DOHH2 (cell line): ENCODE measurements at regions not wholly inside any gene's neighbourhood (a gene's known extent, or its start where the extent isn't known, plus 50 kb on each side); places are given as distances from the start of the nearest gene placed in this dataset.

ENCODE experiments used
- H3F3A ChIP-seq: fragments of 200-600 bp; sonication (generic), shearing (Covaris generic); 2 replicates; pipeline ENCODE4 v1.6.0; 2016; ENCODE audit warnings: antibody characterized with exemption, mild to moderate bottlenecking; ENCODE audit not compliant: control insufficient read depth, insufficient read depth
- H3K27ac ChIP-seq: fragments of 200-600 bp; sonication (generic); 2 replicates; pipeline ENCODE4 v1.5.1; 2014; ENCODE audit warnings: low read depth, mild to moderate bottlenecking, low read length, moderate library complexity
- H3K27me3 ChIP-seq: fragments of 200-600 bp; sonication (generic); 2 replicates; pipeline ENCODE4 v1.6.1; 2014; ENCODE audit warnings: mild to moderate bottlenecking, low read length, mixed read lengths; ENCODE audit not compliant: control insufficient read depth
- H3K36me3 ChIP-seq: fragments of 200-600 bp; sonication (generic); 2 replicates; pipeline ENCODE4 v1.6.1; 2014; ENCODE audit warnings: mild to moderate bottlenecking, low read length, moderate library complexity, mixed read lengths; ENCODE audit not compliant: control insufficient read depth
- H3K4me1 ChIP-seq: fragments of 200-600 bp; sonication (generic); 2 replicates; pipeline ENCODE4 v1.6.1; 2014; ENCODE audit warnings: mild to moderate bottlenecking, low read length, mixed read lengths; ENCODE audit not compliant: control insufficient read depth
- H3K4me2 ChIP-seq: fragments of 200-600 bp; sonication (generic); 2 replicates; pipeline ENCODE4 v1.6.0; 2014; ENCODE audit warnings: mild to moderate bottlenecking, low read length, moderate library complexity
- H3K4me3 ChIP-seq: fragments of 200-600 bp; sonication (generic); 2 replicates; pipeline ENCODE4 v1.5.1; 2014; ENCODE audit warnings: mild to moderate bottlenecking, low read length, mixed read lengths
- H3K79me2 ChIP-seq: fragments of 200-600 bp; sonication (generic); 2 replicates; pipeline ENCODE4 v1.6.1; 2014; ENCODE audit warnings: mild to moderate bottlenecking, low read length, mixed read lengths; ENCODE audit not compliant: control insufficient read depth
- H3K9me2 ChIP-seq: fragments of 200-600 bp; sonication (generic); replicated peaks from 2 replicates; pipeline ENCODE4 v1.6.1; 2014; ENCODE audit warnings: mild to moderate bottlenecking, low read length, mixed read lengths; ENCODE audit not compliant: control insufficient read depth
- H3K9me3 ChIP-seq: fragments of 200-600 bp; sonication (generic); 2 replicates; pipeline ENCODE4 v1.6.1; 2014; ENCODE audit warnings: antibody characterized with exemption, low read length, mixed read lengths; ENCODE audit not compliant: control insufficient read depth, insufficient read depth
- H4K20me1 ChIP-seq: fragments of 200-600 bp; sonication (generic); 2 replicates; pipeline ENCODE4 v1.6.0; 2014; ENCODE audit warnings: low read depth, mild to moderate bottlenecking, antibody characterized with exemption, low read length, moderate library complexity; ENCODE audit not compliant: control insufficient read depth, insufficient read depth
- CTCF ChIP-seq: fragments of 200-600 bp; sonication (generic); IDR thresholded peaks from one replicate; pipeline ENCODE4 v1.5.1; 2014; ENCODE audit warnings: antibody characterized with exemption, mild to moderate bottlenecking, low read depth, low read length; ENCODE audit not compliant: poor library complexity, severe bottlenecking
- EZH2phosphoT487 ChIP-seq: fragments of 200-600 bp; sonication (generic); IDR thresholded peaks from 2 replicates; pipeline ENCODE4 v1.6.1; 2017; ENCODE audit warnings: borderline replicate concordance, mild to moderate bottlenecking, antibody characterized with exemption, low read length, moderate library complexity, mixed read lengths

GRCh38 chr6:140064366-140064765 is 689.9 kb upstream of the CITED2 start:
- Histone ChIP-seq H3K36me3 (no peaks in the 10 kb centered on the region), H3K27me3 (no peaks in the 10 kb centered on the region), H3K9me3 (no peaks in the 10 kb centered on the region), H3K9me2 (no peaks in the 10 kb centered on the region), H4K20me1 (no peaks in the 10 kb centered on the region), H3K27ac (no peak overlapping the region), H3K4me2 (no peak overlapping the region), H3K79me2 (no peaks in the 10 kb centered on the region), H3F3A (no peaks in the 10 kb centered on the region), H3K4me1 (no peaks in the 10 kb centered on the region), H3K4me3 (no peak overlapping the region)
- TF ChIP-seq EZH2phosphoT487 (no peak), CTCF (no peak)

DNA sequence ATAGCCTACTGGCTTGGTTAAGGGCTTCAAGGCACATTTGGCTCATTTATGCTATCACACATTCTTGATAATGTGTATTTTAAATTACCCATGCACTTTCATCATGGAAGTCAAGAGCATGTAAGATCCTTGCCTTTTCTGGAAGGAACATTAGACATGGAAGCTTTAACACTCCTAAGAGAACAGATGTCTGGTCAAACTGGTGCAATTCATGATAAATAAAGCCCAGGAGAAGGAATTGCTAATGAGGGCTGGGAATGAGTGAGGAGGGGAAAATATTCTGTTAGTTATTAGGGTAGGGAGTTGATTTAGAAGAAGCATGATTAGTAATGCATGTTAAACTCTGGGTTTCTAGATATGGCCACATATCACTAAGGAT is 688.6 kb upstream of the CITED2 start:
- no peaks in the 10 kb centered on the region for H3K79me2 ChIP-seq
- no peak overlapping the region for H3K4me2 ChIP-seq
- H3K27me3 ChIP-seq = no peaks in the 10 kb centered on the region
- H3F3A ChIP-seq = no peaks in the 10 kb centered on the region
- no peaks in the 10 kb centered on the region for H3K36me3 ChIP-seq
- H3K4me3 ChIP-seq = no peak overlapping the region
- H3K9me3 ChIP-seq = no peaks in the 10 kb centered on the region
- H3K9me2 ChIP-seq = no peaks in the 10 kb centered on the region
- no peak for TF ChIP-seq EZH2phosphoT487
- TF ChIP-seq CTCF = no peak
- H4K20me1 ChIP-seq = no peaks in the 10 kb centered on the region
- H3K4me1 ChIP-seq = no peaks in the 10 kb centered on the region
- H3K27ac ChIP-seq = no peak overlapping the region

- Histone ChIP-seq H3K4me2 (no peak overlapping the region), H3K4me3 (no peak overlapping the region), H3K79me2 (no peaks in the 10 kb centered on the region), H3K9me3 (no peaks in the 10 kb centered on the region), H3K4me1 (no peaks in the 10 kb centered on the region), H3K27ac (no peak overlapping the region), H3K36me3 (no peaks in the 10 kb centered on the region), H3F3A (no peaks in the 10 kb centered on the region), H4K20me1 (no peaks in the 10 kb centered on the region), H3K9me2 (no peaks in the 10 kb centered on the region), H3K27me3 (no peaks in the 10 kb centered on the region)
- TF ChIP-seq EZH2phosphoT487 (no peak), CTCF (no peak)
Measured at GRCh38 chr6:140062043-140063020, 687.9 kb upstream of the CITED2 start.
